Limb (tissue), 2 donors: ENCODE measurements at regions not wholly inside any gene's neighbourhood (a gene's known extent, or its start where the extent isn't known, plus 50 kb on each side); places are given as distances from the start of the nearest gene placed in this dataset.

Experiments used
- DNase-seq, 2 donors: peaks; one replicate each; pipeline ENCODE4 v3.0.0-alpha.2; 2016; ENCODE audit errors: extremely low spot score in 2 of 2

GRCh38 chr3:22111226-22111625 lies 360.2 kb upstream of the ZNF385D start:
- no peak for DNase-seq

- no peak for DNase-seq
These were observed 362.4 kb upstream of the ZNF385D start for GRCh38 chr3:22113453-22113852.

GRCh38 chr3:22115581-22115980 lies 364.6 kb upstream of the ZNF385D start:
- DNase-seq: no peak

- DNase-seq: no peak
These were observed 366.1 kb upstream of the ZNF385D start for GRCh38 chr3:22117091-22117490.

- DNase-seq: peak in 1 of 2 donors; percentile 80
These were observed 366.8 kb upstream of the ZNF385D start for GRCh38 chr3:22117751-22118346.

GRCh38 chr3:22118542-22118941 lies 367.5 kb upstream of the ZNF385D start:
- no peak for DNase-seq

- no peak for DNase-seq
These were observed 370.2 kb upstream of the ZNF385D start for GRCh38 chr3:22121068-22121701.

GRCh38 chr3:22122567-22122966 lies 371.6 kb upstream of the ZNF385D start:
- DNase-seq: no peak

GRCh38 chr3:22129101-22129500 lies 378.1 kb upstream of the ZNF385D start:
- no peak for DNase-seq

- DNase-seq: no peak
These were observed 390.8 kb upstream of the ZNF385D start for GRCh38 chr3:22141769-22142168.

GRCh38 chr3:22147161-22147560 lies 396.2 kb upstream of the ZNF385D start:
- no peak for DNase-seq

- no peak for DNase-seq
These were observed 405.9 kb upstream of the ZNF385D start for GRCh38 chr3:22156868-22157267.

- DNase-seq: peak in 1 of 2 donors; percentile 10
These were observed 406.8 kb upstream of the ZNF385D start for GRCh38 chr3:22157848-22158247.

- DNase-seq: no peak
These were observed 408.1 kb upstream of the ZNF385D start for GRCh38 chr3:22159004-22159695.

- no peak for DNase-seq
These were observed 410.3 kb upstream of the ZNF385D start for GRCh38 chr3:22161315-22161714.

GRCh38 chr3:22170370-22170769 lies 419.4 kb upstream of the ZNF385D start:
- no peak for DNase-seq

GRCh38 chr3:22172964-22173363 lies 422.0 kb upstream of the ZNF385D start:
- DNase-seq: no peak

GRCh38 chr3:22175947-22176346 lies 424.9 kb upstream of the ZNF385D start:
- DNase-seq: peak in 1 of 2 donors; percentile 30

- DNase-seq: no peak
These were observed 425.9 kb upstream of the ZNF385D start for GRCh38 chr3:22176911-22177310.

- no peak for DNase-seq
These were observed 438.6 kb upstream of the ZNF385D start for GRCh38 chr3:22189616-22190015.

- DNase-seq: no peak
These were observed 448.1 kb upstream of the ZNF385D start for GRCh38 chr3:22199095-22199494.

GRCh38 chr3:22208844-22209243 lies 457.8 kb upstream of the ZNF385D start:
- DNase-seq: no peak

GRCh38 chr3:22209578-22209977 lies 458.6 kb upstream of the ZNF385D start:
- no peak for DNase-seq
